Stimulated activated CD4-positive, alpha-beta T cell treated with anti-CD3 and anti-CD28 coated beads, Interleukin-1b, Interleukin-23, amount 100 ng/mL, for 24 hours (primary cell): ENCODE measurements at regions not wholly inside any gene's neighbourhood (a gene's known extent, or its start where the extent isn't known, plus 50 kb on each side); places are given as distances from the start of the nearest gene placed in this dataset.

Experiments
- DNase-seq, 4 experiments: peaks; one replicate each; pipeline ENCODE4 v3.0.0-alpha.2; 2020; ENCODE audit warnings: low read depth in 4 of 4, low spot score in 1 of 4

- DNase-seq, result no peak
Measured at GRCh38 chr11:25860677-25861450, 471.1 kb upstream of the ANO3 start.

GRCh38 chr11:25862159-25862558 is 469.8 kb upstream of the ANO3 start:
- DNase-seq, result no peak

- no peak for DNase-seq
Measured at GRCh38 chr11:25863986-25864385, 467.9 kb upstream of the ANO3 start.

GRCh38 chr11:25876456-25876965 is 455.4 kb upstream of the ANO3 start:
- DNase-seq, result no peak

DNA sequence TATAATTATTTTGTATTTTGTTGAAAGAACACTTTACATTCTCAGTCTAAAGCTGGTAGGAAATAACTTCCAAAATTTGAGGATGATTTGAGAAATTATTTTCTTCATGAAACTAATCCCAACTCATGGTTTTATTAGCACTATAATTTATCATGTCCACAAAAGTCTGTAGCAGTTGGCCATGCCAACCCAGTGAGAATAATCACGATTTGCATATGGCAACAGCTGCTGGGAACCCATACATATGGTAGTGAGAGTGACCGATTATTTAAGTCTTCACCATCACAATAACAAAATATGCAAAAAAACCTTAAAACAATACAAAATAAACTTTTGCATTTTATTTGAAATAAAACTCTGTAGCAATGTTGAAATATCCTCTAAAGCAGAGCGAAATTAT is 445.9 kb upstream of the ANO3 start:
- DNase-seq, result no peak

DNA sequence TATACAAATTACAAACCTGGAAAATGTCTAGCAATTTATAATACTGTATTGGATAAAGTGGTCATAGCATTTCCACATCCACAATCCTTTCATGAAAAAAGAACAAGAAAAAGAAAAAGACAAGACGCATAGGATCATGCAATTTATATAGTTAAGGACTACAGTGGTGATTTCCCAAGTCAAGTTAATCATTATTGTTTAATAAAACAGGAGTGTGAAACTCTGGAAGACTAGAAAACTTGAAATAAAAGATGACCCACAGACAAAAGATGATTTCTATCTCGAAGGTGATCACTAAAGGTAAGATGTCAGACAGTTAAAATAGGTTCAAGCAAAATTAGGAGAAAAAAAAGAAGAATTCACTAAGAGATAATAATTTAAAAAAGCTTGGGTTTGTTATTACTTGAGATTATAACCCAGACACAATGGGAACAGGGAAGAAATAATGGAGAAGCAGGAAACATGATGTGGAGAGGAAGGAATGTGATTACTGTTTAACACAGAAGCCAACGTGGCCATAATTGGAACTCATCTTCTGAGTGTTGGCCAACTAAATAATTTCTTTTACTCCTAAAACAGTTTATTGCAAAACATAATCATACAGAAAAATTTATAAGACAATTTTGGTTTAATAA is 441.2 kb upstream of the ANO3 start:
- no peak for DNase-seq

- no peak for DNase-seq
Measured at GRCh38 chr11:25891960-25892359, 440.0 kb upstream of the ANO3 start.

GRCh38 chr11:25899617-25900160 is 432.2 kb upstream of the ANO3 start:
- no peak for DNase-seq

DNA sequence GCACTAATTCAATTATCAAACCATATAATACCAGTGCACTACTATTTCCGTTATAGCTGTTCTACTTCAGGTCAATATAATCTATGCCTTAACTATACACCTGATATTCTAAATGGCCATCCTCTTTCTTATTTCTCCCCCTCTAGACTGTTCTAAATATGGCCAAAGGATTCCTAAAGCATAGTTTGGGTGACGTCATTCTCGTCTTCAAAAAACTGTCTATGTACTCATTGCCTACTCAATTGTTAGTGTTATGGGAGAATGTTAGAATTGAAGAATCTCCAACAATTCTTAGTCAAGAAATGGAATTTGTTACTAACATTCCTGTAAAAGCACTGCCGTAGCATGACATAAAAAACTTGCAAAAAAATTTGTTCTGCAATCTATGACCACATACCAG is 431.1 kb upstream of the ANO3 start:
- no peak for DNase-seq

GRCh38 chr11:25901415-25901814 is 430.5 kb upstream of the ANO3 start:
- no peak for DNase-seq

GRCh38 chr11:25902476-25902875 is 429.5 kb upstream of the ANO3 start:
- DNase-seq, result no peak

GRCh38 chr11:25908726-25909125 is 423.2 kb upstream of the ANO3 start:
- DNase-seq, result no peak

DNA sequence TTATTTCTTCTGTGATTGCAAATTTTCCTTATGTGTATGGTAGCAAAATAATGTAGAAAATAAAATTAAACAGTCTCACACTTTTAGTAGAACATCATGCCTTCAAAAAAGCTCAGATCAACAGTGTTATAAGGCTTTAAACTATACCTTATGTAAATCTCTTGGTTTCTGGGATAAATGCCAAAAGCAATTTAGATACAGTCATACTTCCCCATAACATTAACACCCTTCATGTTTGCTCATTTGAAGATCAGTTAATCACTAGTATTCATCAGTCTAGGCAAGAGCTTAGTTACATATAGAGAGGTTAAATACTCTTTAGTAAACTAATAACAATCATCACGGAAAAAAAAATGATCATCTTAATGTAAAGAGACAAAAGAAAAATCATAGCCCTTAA is 421.8 kb upstream of the ANO3 start:
- no peak for DNase-seq

- no peak for DNase-seq
Measured at GRCh38 chr11:25920356-25920755, 411.6 kb upstream of the ANO3 start.

DNA sequence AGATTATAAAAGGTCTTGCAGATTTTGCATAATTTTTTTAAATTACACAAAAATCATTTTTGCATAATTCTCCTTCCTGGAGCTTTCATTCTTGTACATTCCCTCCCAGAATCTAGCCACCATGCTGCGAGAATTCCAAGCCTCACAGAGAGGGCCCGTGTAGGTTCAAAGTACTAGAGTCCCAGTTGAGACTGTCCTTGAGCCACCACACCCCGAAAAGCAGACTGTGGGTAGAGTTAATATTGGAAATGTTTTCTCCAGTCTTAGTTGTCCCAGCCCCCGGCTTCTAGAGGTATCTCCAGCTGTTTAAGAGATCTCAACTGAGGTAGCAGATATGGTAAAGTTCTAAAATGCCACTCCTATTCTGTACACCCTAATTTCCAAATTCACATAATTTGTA is 407.3 kb upstream of the ANO3 start:
- DNase-seq, result no peak

GRCh38 chr11:25925359-25925758 is 406.6 kb upstream of the ANO3 start:
- no peak for DNase-seq

DNA sequence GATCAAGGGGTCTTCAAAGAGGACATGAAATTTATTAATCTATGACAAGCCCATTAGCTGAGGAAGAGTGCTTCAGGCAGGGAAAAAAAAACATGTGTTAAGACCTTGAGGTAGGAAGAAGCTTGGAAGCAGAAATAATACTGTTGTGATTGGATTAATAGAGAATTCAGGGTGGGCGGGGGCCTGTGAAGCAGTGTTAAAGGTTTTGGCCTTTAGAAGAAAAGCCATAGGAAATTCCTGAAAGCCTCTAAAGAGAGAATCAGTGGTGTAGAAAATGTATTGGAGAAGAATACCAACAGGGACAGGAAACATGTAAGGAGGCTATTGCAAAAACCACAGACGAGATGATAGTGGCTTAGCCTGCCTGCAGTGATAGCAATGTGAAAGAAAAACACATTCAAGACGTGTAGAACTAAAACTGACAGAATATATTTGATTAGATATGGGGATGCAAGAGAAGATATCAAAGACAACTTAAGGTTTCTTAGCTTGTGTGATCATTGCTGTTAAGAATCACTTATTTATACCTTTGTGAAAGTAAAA is 404.4 kb upstream of the ANO3 start:
- no peak for DNase-seq

- no peak for DNase-seq
Measured at GRCh38 chr11:25928076-25928475, 403.9 kb upstream of the ANO3 start.

GRCh38 chr11:25938952-25939351 is 393.0 kb upstream of the ANO3 start:
- no peak for DNase-seq

DNA sequence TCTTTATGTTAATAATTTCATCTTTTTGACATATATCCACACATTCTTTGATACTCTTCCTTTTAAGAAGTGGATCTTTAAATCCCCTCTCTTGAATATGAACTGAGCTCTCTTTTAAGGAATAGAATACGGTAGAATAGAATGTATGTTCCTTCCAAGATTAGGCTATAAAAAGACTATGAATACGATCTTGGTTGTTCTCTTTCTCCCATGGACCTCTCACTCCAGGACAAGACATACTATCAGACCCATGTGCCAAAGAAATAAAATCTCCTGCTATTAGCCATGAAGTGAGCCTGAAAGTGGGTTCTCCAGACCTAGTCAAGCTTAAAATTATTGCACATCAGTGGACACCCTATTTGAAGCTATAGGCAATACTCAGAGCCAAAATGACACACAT is 392.2 kb upstream of the ANO3 start:
- DNase-seq, result no peak

GRCh38 chr11:25941353-25941752 is 390.6 kb upstream of the ANO3 start:
- no peak for DNase-seq

- no peak for DNase-seq
Measured at GRCh38 chr11:25943031-25943430, 388.9 kb upstream of the ANO3 start.
